K562 (cell line): ENCODE measurements at regions not wholly inside any gene's neighbourhood (a gene's known extent, or its start where the extent isn't known, plus 50 kb on each side); places are given as distances from the start of the nearest gene placed in this dataset.
"Not testable (repeated sequence)": the region's sequence is repeated elsewhere in the genome, so short reads cannot be mapped to it uniquely, and the experiment has no call there.

Experiments
- CTCF ChIP-seq, 3 experiments: IDR thresholded peaks in 2 of 3; conservative IDR thresholded peaks in 1 of 3; 2 replicates each; pipeline ENCODE4 v1.5.1; 2011 to 2012; ENCODE audit warnings: low read length in 3 of 3, mild to moderate bottlenecking in 3 of 3, control low read depth in 2 of 3, improper control_type of control experiment in 1 of 3, inconsistent platforms in 1 of 3, low read depth in 1 of 3, mixed read lengths in 1 of 3, moderate library complexity in 1 of 3; ENCODE audit not compliant: insufficient read depth in 2 of 3
- KDM1A ChIP-seq, 2 experiments: fragments of 450-650 bp; IDR thresholded peaks; 2 replicates each; pipeline ENCODE4 v1.6.1; 2016; ENCODE audit warnings: mild to moderate bottlenecking in 2 of 2
- MBD1 ChIP-seq: fragments of 250-450 bp; sonication (Bioruptor Pico); IDR thresholded peaks from 2 replicates; pipeline ENCODE4 v1.8.0; 2022; ENCODE audit warnings: inconsistent platforms
- NR4A1 ChIP-seq, 2 experiments: fragments of 250-450 bp in 1 of 2; fragments of 450-650 bp in 1 of 2; sonication (Bioruptor Pico) in 1 of 2; IDR thresholded peaks; 2 replicates each; pipeline versions ENCODE4 v1.4.0 to v1.6.1; 2016 to 2020; ENCODE audit warnings: mild to moderate bottlenecking in 2 of 2, missing compliant biosample characterization in 1 of 2, missing genetic modification characterization in 1 of 2, moderate library complexity in 1 of 2
- ZNF274 ChIP-seq: IDR thresholded peaks from 2 replicates; pipeline ENCODE4 v1.6.1; 2011; ENCODE audit warnings: low read depth, mild to moderate bottlenecking, low read length, moderate library complexity, borderline replicate concordance
- ZNF384 ChIP-seq: IDR thresholded peaks from 2 replicates; pipeline ENCODE4 v1.6.1; 2012; ENCODE audit warnings: low read depth, low read length, improper control_type of control experiment

GRCh38 chr17:22050766-22051165 is 358.4 kb downstream of the KCNJ18 start:
- not testable (repeated sequence) for TF ChIP-seq MBD1 (CRISPR knock-in tag); ZNF274; ZNF384; CTCF (IDR thresholded peaks at IDR 0.05 in 2 of 3, conservative IDR thresholded peaks at IDR 0.05 in 1 of 3; ENCODE audit: insufficient read depth in 2 of 3, low read depth in 1 of 3, low read length in 3 of 3); KDM1A (IDR thresholded peaks at IDR 0.05); NR4A1 (CRISPR knock-in tag; IDR thresholded peaks at IDR 0.05); NR4A1 (tag; IDR thresholded peaks at IDR 0.05)
